B cell (primary cell): ENCODE measurements at regions not wholly inside any gene's neighbourhood (a gene's known extent, or its start where the extent isn't known, plus 50 kb on each side); places are given as distances from the start of the nearest gene placed in this dataset.

ENCODE experiments used
- ATAC-seq: fragments of 200-7000 bp; cut with Tn5 transposase; one replicate; pipeline ENCODE4 v1.10.0; 2021; ENCODE audit warnings: low read depth, mild to moderate bottlenecking, moderate number of reproducible peaks, moderate library complexity
- CTCF ChIA-PET: fragments of 350-600 bp; sonication (Branson Sonifier 250); formaldehyde crosslinking; loops from one replicate; lab custom pipeline; 2021; ENCODE audit warnings: antibody characterized with exemption, inconsistent platforms; lab: Charles Lee
- POLR2A ChIA-PET: fragments of 350-600 bp; sonication (Branson Sonifier 250); formaldehyde crosslinking; loops from one replicate; lab custom pipeline; 2021; ENCODE audit warnings: antibody characterized with exemption; lab: Charles Lee
- DNase-seq: peaks from one replicate; pipeline ENCODE4 v3.0.0; 2013
- H2AFZ ChIP-seq: 2 replicates; pipeline ENCODE4 v1.6.1; 2012; ENCODE audit warnings: mild to moderate bottlenecking, low read depth, low read length; ENCODE audit not compliant: insufficient read depth, poor library complexity, severe bottlenecking
- H3K27ac ChIP-seq, 2 donors: 1 replicate in 1 of 2; 2 replicates in 1 of 2; pipeline ENCODE4 v1.5.1; 2012 to 2013; ENCODE audit warnings: low read length in 2 of 2, mild to moderate bottlenecking in 2 of 2, moderate library complexity in 1 of 2
- H3K27me3 ChIP-seq, 4 experiments: fragments of 200-600 bp in 1 of 4; sonication (generic) in 1 of 4; replicated peaks in 1 of 4; 1 replicate in 2 of 4; 2 replicates in 2 of 4; pipeline versions ENCODE4 v1.6.1 to v1.7.0; 2013 to 2016; ENCODE audit warnings: low read length in 3 of 4, mild to moderate bottlenecking in 2 of 4, mixed read lengths in 1 of 4, moderate library complexity in 1 of 4; ENCODE audit not compliant: insufficient read depth in 4 of 4, control insufficient read depth in 3 of 4; ENCODE audit errors: control extremely low read depth in 1 of 4
- H3K36me3 ChIP-seq, 2 experiments: replicated peaks in 1 of 2; 1 replicate in 1 of 2; 2 replicates in 1 of 2; pipeline versions ENCODE4 v1.6.1 to v1.7.1; 2013; ENCODE audit warnings: low read length in 1 of 2; ENCODE audit not compliant: insufficient read depth in 2 of 2, control insufficient read depth in 1 of 2; ENCODE audit errors: control extremely low read depth in 1 of 2, extremely low read depth in 1 of 2
- H3K4me1 ChIP-seq, 2 donors: fragments of 200-600 bp in 1 of 2; sonication (generic) in 1 of 2; 1 replicate in 1 of 2; 2 replicates in 1 of 2; pipeline versions ENCODE4 v1.5.1 to v1.6.1; 2013 to 2017; ENCODE audit warnings: low read length in 2 of 2; ENCODE audit not compliant: control insufficient read depth in 2 of 2, insufficient read depth in 2 of 2
- H3K4me2 ChIP-seq: replicated peaks from 2 replicates; pipeline ENCODE3; 2012; ENCODE audit warnings: mild to moderate bottlenecking, low read depth, low read length; ENCODE audit not compliant: poor library complexity, severe bottlenecking
- H3K4me3 ChIP-seq, 5 experiments: fragments of 200-600 bp in 1 of 5; sonication (generic) in 1 of 5; 1 replicate in 3 of 5; 2 replicates in 2 of 5; pipeline versions ENCODE4 v1.5.1 to v1.7.0; 2011 to 2016; ENCODE audit warnings: low read length in 4 of 5, mild to moderate bottlenecking in 4 of 5, low read depth in 2 of 5, control low read depth in 1 of 5, moderate library complexity in 1 of 5; ENCODE audit not compliant: insufficient read depth in 1 of 5; ENCODE audit errors: control extremely low read depth in 1 of 5, extremely low read depth in 1 of 5
- H3K79me2 ChIP-seq: fragments of 200-600 bp; sonication (generic); one replicate; pipeline ENCODE4 v1.6.0; 2016; ENCODE audit warnings: low read length; ENCODE audit not compliant: control insufficient read depth, insufficient read depth
- H3K9ac ChIP-seq: fragments of 200-600 bp; sonication (generic); 2 replicates; pipeline ENCODE4 v1.6.1; 2017; ENCODE audit warnings: mild to moderate bottlenecking, low read length, moderate library complexity
- H3K9me3 ChIP-seq, 3 donors: one replicate each; pipeline versions ENCODE4 v1.6.1 to v1.7.1; 2013; ENCODE audit warnings: low read length in 2 of 3; ENCODE audit not compliant: control insufficient read depth in 2 of 3, insufficient read depth in 1 of 3; ENCODE audit errors: control extremely low read depth in 1 of 3
- H4K20me1 ChIP-seq: 2 replicates; pipeline ENCODE4 v1.6.0; 2012; ENCODE audit warnings: mild to moderate bottlenecking, low read length; ENCODE audit not compliant: insufficient read depth, control insufficient read depth, poor library complexity, severe bottlenecking
- H3K27ac Mint-ChIP-seq: one replicate; pipeline ENCODE4 v1.8.0; 2021; ENCODE audit warnings: mixed read lengths
- H3K27me3 Mint-ChIP-seq: one replicate; pipeline ENCODE4 v1.8.0; 2021; ENCODE audit warnings: mixed read lengths
- H3K4me1 Mint-ChIP-seq: one replicate; pipeline ENCODE4 v1.8.0; 2021; ENCODE audit warnings: mixed read lengths
- H3K4me3 Mint-ChIP-seq: one replicate; pipeline ENCODE4 v1.8.0; 2021; ENCODE audit warnings: mixed read lengths
- H3K9me3 Mint-ChIP-seq: one replicate; pipeline ENCODE4 v1.8.0; 2022; ENCODE audit warnings: mixed read lengths; ENCODE audit not compliant: insufficient read depth
- EZH2 ChIP-seq: IDR thresholded peaks from 2 replicates; pipeline ENCODE4 v1.6.1; 2012; ENCODE audit warnings: borderline replicate concordance, low read depth, mild to moderate bottlenecking, moderate library complexity, low read length; ENCODE audit not compliant: insufficient read depth, poor library complexity, severe bottlenecking
- WGBS: methylation state at CpG from one replicate; pipeline ENCODE4 v1.1.5; 2013; ENCODE audit warnings: missing lambda C conversion rate; ENCODE audit not compliant: insufficient coverage; 5-methylcytosine and 5-hydroxymethylcytosine counted together
- intact Hi-C: fragments of 100-400 bp; cut with micrococcal nuclease; formaldehyde crosslinking; loops from one replicate; pipeline ENCODE4 v1.10.0; 2022
- TF ChIP-seq, protein P1 (sequence below): fragments of 200-600 bp; IDR thresholded peaks from one replicate; pipeline ENCODE4 v1.8.0; 2022; ENCODE audit warnings: antibody characterized with exemption, mild to moderate bottlenecking

DNA sequence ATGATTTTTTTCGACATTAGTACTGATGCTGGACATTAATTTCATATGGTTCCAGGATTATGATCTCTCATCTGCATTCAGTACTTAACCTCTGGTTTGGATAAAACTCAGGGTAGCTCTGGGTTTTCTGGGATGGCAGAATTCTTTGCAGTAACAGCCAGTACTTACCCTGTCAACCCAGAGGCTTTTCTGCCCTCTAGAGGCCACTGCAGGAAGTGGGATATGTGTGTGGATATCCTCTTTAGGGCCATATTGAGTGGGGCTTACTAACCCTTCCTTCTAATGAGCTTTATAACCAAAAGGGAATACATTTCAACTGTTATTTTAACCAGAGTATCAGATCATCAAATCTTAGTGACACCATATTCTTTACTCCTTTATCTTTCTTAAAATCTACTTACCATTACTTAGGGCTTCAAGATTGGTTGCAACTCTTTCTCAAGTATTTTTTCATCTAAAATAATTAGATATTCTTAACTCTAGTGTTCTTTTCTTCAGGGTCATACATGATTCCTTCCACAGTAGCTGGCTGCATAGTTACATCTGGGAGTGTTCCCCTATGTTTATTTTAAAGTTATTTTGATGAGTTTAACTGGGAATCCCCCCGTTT is 488.0 kb upstream of the STXBP6 start:
- Mint-ChIP-seq H3K4me1 (no peaks in the 10 kb centered on the region), H3K27me3 (no peaks in the 10 kb centered on the region), H3K27ac (no peak overlapping the region), H3K4me3 (no peak overlapping the region), H3K9me3 (peaks cover 12% of the 10 kb centered on the region)
- H2AFZ ChIP-seq: no peak overlapping the region
- no peaks in the 10 kb centered on the region for H4K20me1 ChIP-seq
- no peak overlapping the region for H3K4me2 ChIP-seq
- intact Hi-C loops: no loop called here
- no peaks in the 10 kb centered on the region for H3K27me3 ChIP-seq
- H3K79me2 ChIP-seq: no peaks in the 10 kb centered on the region
- WGBS: no CpG with 5 or more reads among the region's 2 CpGs
- peaks cover 0 to 2% (median 0%) of the 10 kb centered on the region in 3 donors for H3K9me3 ChIP-seq
- ChIA-PET CTCF (no interaction called here), POLR2A (no interaction called here)
- H3K27ac ChIP-seq: no peak overlapping the region
- H3K36me3 ChIP-seq: no peaks in the 10 kb centered on the region
- TF ChIP-seq, protein P1, sequence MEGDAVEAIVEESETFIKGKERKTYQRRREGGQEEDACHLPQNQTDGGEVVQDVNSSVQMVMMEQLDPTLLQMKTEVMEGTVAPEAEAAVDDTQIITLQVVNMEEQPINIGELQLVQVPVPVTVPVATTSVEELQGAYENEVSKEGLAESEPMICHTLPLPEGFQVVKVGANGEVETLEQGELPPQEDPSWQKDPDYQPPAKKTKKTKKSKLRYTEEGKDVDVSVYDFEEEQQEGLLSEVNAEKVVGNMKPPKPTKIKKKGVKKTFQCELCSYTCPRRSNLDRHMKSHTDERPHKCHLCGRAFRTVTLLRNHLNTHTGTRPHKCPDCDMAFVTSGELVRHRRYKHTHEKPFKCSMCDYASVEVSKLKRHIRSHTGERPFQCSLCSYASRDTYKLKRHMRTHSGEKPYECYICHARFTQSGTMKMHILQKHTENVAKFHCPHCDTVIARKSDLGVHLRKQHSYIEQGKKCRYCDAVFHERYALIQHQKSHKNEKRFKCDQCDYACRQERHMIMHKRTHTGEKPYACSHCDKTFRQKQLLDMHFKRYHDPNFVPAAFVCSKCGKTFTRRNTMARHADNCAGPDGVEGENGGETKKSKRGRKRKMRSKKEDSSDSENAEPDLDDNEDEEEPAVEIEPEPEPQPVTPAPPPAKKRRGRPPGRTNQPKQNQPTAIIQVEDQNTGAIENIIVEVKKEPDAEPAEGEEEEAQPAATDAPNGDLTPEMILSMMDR: peak; percentile 12
- no peak for TF ChIP-seq EZH2
- no peaks in the 10 kb centered on the region for H3K4me1 ChIP-seq
- H3K9ac ChIP-seq: no peak overlapping the region
- DNase-seq (no peak), ATAC-seq (no peak)
- no peak overlapping the region for H3K4me3 ChIP-seq

DNA sequence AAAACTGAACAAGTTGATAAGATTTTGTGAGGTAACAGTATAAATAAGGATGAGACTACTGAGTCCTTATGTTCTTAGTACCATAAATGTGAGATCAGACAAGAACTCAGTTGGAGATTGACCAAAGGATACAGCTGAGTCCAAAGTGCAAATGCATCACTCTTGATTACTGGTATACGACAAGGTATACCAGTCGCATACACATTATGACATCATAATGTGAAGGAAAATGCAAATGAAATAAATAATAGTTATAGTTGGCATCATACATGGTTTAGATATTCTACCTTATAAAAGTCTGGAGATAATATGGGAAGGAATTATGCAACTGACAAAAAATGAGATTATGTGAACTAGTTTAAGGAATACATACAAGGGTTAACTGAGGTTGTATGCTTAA is 476.3 kb upstream of the STXBP6 start:
- no peak overlapping the region for H3K27ac Mint-ChIP-seq
- DNase-seq: no peak

More for the DNA sequence above, 476.3 kb upstream of the STXBP6 start:
- ATAC-seq: no peak
- H4K20me1 ChIP-seq: no peaks in the 10 kb centered on the region
- H3K4me3 Mint-ChIP-seq: no peak overlapping the region
- H3K27me3 ChIP-seq: no peaks in the 10 kb centered on the region
- no peak for TF ChIP-seq EZH2
- TF ChIP-seq, protein P1: no peak
- H3K79me2 ChIP-seq: no peaks in the 10 kb centered on the region
- no peak overlapping the region for H3K9ac ChIP-seq
- no peaks in the 10 kb centered on the region for H3K9me3 Mint-ChIP-seq
- ChIA-PET POLR2A (no interaction called here), CTCF (no interaction called here)
- H3K4me3 ChIP-seq: no peak overlapping the region
- intact Hi-C loops: no loop called here
- no peaks in the 10 kb centered on the region for H3K4me1 ChIP-seq
- H3K4me2 ChIP-seq: no peak overlapping the region
- H3K9me3 ChIP-seq: no peaks in the 10 kb centered on the region
- no peak overlapping the region for H2AFZ ChIP-seq
- H3K27ac ChIP-seq: no peak overlapping the region
- H3K27me3 Mint-ChIP-seq: no peaks in the 10 kb centered on the region
- no CpG with 5 or more reads among the region's 2 CpGs for WGBS
- no peaks in the 10 kb centered on the region for H3K4me1 Mint-ChIP-seq
- H3K36me3 ChIP-seq: no peaks in the 10 kb centered on the region
